ENCODE measurements at regions not wholly inside any gene's neighbourhood (a gene's known extent, or its start where the extent isn't known, plus 50 kb on each side); places are given as distances from the start of the nearest gene placed in this dataset.

DNA sequence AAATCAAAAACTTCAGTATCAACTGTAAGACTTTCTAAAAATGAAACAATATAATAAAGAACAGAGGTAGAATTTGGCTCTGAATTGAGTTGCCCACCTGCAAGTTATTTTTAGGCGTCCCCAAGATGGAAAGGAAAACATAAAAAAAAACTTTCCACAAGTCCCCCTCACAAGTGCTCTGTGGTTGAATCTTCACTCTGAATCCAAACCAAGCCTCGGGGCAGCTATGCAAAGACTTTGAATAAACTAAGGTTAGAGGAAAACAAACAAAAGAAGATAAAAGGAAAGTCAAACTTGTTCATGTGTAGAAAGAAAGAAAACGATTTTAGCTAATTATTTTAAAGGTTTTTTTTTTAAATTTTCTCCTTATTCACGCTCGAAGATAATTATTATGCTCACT, 372.4 kb upstream of the SLIT2 start:
- ChIA-PET POLR2A (no interaction called here), CTCF (no interaction called here)
- TF ChIP-seq, protein P1, sequence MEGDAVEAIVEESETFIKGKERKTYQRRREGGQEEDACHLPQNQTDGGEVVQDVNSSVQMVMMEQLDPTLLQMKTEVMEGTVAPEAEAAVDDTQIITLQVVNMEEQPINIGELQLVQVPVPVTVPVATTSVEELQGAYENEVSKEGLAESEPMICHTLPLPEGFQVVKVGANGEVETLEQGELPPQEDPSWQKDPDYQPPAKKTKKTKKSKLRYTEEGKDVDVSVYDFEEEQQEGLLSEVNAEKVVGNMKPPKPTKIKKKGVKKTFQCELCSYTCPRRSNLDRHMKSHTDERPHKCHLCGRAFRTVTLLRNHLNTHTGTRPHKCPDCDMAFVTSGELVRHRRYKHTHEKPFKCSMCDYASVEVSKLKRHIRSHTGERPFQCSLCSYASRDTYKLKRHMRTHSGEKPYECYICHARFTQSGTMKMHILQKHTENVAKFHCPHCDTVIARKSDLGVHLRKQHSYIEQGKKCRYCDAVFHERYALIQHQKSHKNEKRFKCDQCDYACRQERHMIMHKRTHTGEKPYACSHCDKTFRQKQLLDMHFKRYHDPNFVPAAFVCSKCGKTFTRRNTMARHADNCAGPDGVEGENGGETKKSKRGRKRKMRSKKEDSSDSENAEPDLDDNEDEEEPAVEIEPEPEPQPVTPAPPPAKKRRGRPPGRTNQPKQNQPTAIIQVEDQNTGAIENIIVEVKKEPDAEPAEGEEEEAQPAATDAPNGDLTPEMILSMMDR (IDR thresholded peaks at IDR 0.05; ENCODE audit: control extremely low read depth, extremely low read depth, low read depth, missing control alignments), result no peak
- DNase-seq (ENCODE audit: extremely low spot score), result no peak

DNA sequence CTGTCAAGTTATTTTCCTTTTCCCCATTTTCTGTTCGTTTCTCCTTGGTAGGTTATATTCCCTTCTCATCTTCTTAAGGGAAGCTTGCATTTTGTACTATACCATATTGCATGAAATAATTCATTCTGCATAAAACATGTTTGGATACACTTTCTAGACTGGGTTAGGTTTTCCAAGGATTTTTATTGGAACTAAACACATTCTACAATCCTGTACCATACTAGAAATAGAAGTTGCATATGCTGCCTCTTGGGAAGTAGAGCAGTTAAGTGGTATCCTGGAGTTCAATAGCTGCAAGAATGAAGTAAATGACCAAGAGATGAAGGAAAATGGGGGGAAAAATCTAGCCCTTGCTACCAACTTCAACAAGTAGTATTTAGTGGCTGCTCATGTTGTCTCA, 393.7 kb upstream of the SLIT2 start:
- ChIA-PET CTCF (interaction anchor here (1.0 to 1.3 kb wide), 2 partner anchors 10 to 21 kb away, joined by 3 read pairs; no protein-coding TSS in a partner anchor), POLR2A (no interaction called here)
- no peak for DNase-seq (ENCODE audit: extremely low spot score)
- TF ChIP-seq, protein P1 (IDR thresholded peaks at IDR 0.05; ENCODE audit: control extremely low read depth, extremely low read depth, low read depth, missing control alignments), result no peak

DNA sequence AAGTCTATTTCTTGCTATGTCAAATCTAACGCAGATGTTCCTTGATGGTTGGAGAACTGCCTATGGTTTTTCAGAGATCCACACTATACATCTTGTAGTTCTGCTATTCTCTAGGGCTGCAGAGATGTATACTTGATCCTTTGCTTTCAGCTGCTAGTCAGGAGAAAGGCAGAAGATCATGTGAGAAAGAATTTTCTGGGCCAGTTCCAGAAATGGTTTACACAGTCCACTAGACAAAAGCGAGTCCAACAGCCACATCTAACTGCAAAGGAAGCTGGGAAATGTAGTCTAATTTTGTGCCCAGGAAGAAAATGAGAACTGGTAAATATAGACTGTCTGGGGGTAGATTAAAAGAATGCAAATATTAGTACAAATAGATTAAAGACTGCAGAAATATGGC, 394.3 kb upstream of the SLIT2 start:
- TF ChIP-seq, protein P1 (IDR thresholded peaks at IDR 0.05; ENCODE audit: control extremely low read depth, extremely low read depth, low read depth, missing control alignments), result no peak
- DNase-seq (ENCODE audit: extremely low spot score), result no peak
- ChIA-PET POLR2A (no interaction called here), CTCF (interaction anchor here (1.0 to 1.3 kb wide), 2 partner anchors 10 to 20 kb away, joined by 3 read pairs; no protein-coding TSS in a partner anchor)

DNA sequence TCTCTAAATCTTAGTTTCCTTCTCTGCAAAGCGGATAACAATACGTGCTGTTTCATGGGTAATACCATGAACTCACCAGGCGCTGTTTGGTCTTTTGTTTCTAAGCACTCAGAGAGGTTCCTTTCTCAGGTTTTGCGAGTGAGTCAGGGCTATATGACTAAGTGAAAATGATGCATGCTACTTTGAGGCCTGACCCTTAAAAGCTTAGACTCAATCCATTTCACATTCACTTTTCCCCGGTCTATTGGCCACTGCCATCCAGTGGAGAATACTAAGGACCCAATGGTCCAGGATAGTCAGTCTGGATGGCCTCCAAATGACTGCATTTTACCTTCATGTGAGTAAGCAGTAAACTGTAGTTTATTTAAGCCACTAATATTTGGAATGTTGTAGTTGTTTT, 400.8 kb upstream of the SLIT2 start:
- ChIA-PET CTCF (interaction anchor here (1.0 kb wide), 1 partner anchor 24 kb away, joined by 3 read pairs; no protein-coding TSS in a partner anchor), POLR2A (no interaction called here)
- no peak for DNase-seq (ENCODE audit: extremely low spot score)
- TF ChIP-seq, protein P1 (IDR thresholded peaks at IDR 0.05; ENCODE audit: control extremely low read depth, extremely low read depth, low read depth, missing control alignments), result no peak

DNA sequence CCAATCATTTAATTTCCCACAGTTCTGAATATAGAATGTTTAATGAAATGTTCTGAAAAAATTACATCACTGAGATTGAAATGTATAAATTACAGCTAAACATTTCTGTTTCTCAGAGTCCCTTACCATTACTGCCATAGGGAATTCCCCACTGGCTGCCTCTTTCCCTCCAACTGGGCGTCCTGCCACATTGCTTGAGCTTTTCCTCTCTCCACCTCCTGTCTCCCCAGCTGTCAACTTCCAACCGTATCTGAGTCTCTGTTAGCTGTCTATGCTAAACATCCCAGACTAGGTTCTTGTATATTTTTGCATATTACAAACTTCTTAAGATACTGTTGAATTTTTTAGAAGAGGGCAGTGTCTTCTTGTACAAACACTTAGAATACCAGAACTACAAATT, 407.3 kb upstream of the SLIT2 start:
- TF ChIP-seq, protein P1 (IDR thresholded peaks at IDR 0.05; ENCODE audit: control extremely low read depth, extremely low read depth, low read depth, missing control alignments), result no peak
- CTCF ChIA-PET, result no interaction called here
- no peak for DNase-seq (ENCODE audit: extremely low spot score)
- POLR2A ChIA-PET, result no interaction called here

DNA sequence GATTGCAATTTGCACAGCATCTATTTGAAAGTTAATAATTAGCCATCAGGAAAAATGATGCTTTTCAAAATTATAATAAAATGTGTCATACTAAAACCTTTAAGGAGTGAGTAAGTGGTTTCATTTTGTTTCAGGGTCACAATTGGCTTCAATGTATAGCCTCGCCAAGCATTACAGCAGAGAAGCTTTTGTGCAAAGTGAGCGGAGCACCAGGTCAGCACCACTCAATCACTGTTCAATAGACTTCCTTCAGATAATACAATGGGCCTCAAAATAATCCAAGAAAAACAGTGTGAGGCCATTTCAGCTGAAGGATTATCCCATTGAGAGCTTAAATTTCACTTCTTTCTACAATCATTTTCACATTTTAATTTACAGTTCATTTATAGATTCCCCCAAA, 409.2 kb upstream of the SLIT2 start:
- TF ChIP-seq, protein P1 (IDR thresholded peaks at IDR 0.05; ENCODE audit: control extremely low read depth, extremely low read depth, low read depth, missing control alignments), result no peak
- CTCF ChIA-PET, result no interaction called here
- POLR2A ChIA-PET, result no interaction called here
- no peak for DNase-seq (ENCODE audit: extremely low spot score)

DNA sequence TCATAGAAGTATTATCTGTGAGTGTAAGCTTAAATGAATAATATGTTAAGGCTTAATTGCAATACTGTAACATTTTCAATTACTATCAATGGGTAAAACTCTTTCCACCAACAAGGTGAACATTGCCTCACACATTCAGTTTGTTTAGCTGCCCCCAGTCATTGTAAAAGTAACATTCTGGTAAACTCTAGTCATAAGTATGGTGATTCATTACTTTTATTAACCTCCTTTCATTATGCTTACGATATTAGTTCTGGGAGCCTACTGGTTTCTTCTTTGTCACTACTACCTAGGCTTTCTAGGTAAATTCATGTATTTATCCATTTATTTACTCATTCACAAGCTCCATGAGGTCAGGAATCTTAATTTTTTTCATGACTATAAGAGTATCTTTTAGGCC, 412.8 kb upstream of the SLIT2 start:
- ChIA-PET CTCF (no interaction called here), POLR2A (no interaction called here)
- no peak for DNase-seq (ENCODE audit: extremely low spot score)
- TF ChIP-seq, protein P1 (IDR thresholded peaks at IDR 0.05; ENCODE audit: control extremely low read depth, extremely low read depth, low read depth, missing control alignments), result no peak

Data from GM10248 (cell line).